Ovary (tissue), 7 donors: ENCODE measurements at regions not wholly inside any gene's neighbourhood (a gene's known extent, or its start where the extent isn't known, plus 50 kb on each side); places are given as distances from the start of the nearest gene placed in this dataset.

Experiments used
- DNase-seq, 5 donors: peaks; one replicate each; pipeline ENCODE4 v3.0.0-alpha.2; 2019 to 2020
- H3K27ac ChIP-seq, 2 donors: fragments of 200-600 bp; one replicate each; pipeline versions ENCODE4 v1.5.1 to v1.8.0; 2019 to 2022
- H3K27me3 ChIP-seq: fragments of 200-600 bp; one replicate; pipeline ENCODE4 v1.8.0; 2022
- H3K36me3 ChIP-seq: fragments of 200-600 bp; sonication (generic); one replicate; pipeline ENCODE4 v1.5.1; 2019
- H3K4me1 ChIP-seq: one replicate; pipeline ENCODE4 v1.8.1; 2013; ENCODE audit warnings: mild to moderate bottlenecking, moderate library complexity; ENCODE audit not compliant: insufficient read depth
- H3K4me3 ChIP-seq: fragments of 200-600 bp; sonication (generic); one replicate; pipeline ENCODE4 v1.5.1; 2017
- H3K9me3 ChIP-seq, 2 donors: fragments of 200-600 bp in 1 of 2; sonication (generic) in 1 of 2; one replicate each; pipeline versions ENCODE4 v1.5.1 to v1.8.1; 2013 to 2019; ENCODE audit warnings: mild to moderate bottlenecking in 1 of 2, moderate library complexity in 1 of 2
- EP300 ChIP-seq: sonication (generic); formaldehyde crosslinking; IDR thresholded peaks from one replicate; pipeline ENCODE4 v1.6.1; 2017; ENCODE audit warnings: antibody characterized with exemption
- POLR2A ChIP-seq: fragments of 450-650 bp; IDR thresholded peaks from one replicate; pipeline ENCODE4 v1.6.1; 2017; ENCODE audit warnings: antibody characterized with exemption, mild to moderate bottlenecking, moderate library complexity
- WGBS, 3 donors: extraction: QIAGEN DNeasy Blood & Tissue Kit in 1 of 3; methylation state at CpG; one replicate each; pipeline versions ENCODE4 v1.1.5 to v1.1.7; 2013 to 2017; 5-methylcytosine and 5-hydroxymethylcytosine counted together
- intact Hi-C, 4 donors: fragments of 100-400 bp; cut with DNase I; formaldehyde crosslinking; loops; one replicate each; pipeline versions ENCODE4 v1.11.0 to v1.15.1; 2022 to 2023
- TF ChIP-seq, protein P1 (sequence below), 3 donors: fragments of 450-650 bp in 2 of 3; fragments of 200-600 bp in 1 of 3; IDR thresholded peaks; one replicate each; pipeline versions ENCODE4 v1.5.1 to v1.8.0; 2016 to 2022; ENCODE audit warnings: antibody characterized with exemption in 3 of 3, mild to moderate bottlenecking in 1 of 3
- donor health status: DM: no; HTN: no; CAD: no; lungs with moderate emphysema.
- donor health status: DM: no; HTN: no; CAD: no.
- donor health status: Bipolar disorder and iron deficiency.
- donor health status: DM: no; HTN: no; CAD: no.
- donor health status: DM: yes; HTN: yes; CAD: no.

DNA sequence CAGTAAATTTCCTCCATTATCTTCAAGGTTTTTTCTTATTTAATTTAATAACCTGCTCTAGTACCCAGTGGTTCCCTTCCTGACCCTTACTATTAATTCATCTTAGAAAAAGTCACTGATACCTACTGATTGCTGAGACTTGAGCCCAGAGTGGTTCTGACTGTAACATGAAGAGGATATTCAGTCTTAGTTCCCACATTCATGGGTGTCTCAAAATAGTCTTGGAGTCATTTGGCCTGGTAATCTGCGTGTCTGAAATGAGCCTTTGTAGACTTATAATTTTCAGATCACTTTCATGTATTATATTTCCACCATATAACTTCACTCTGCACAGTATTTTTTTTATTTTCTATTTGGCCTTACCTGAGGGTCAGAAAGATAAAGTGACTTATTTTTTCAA is 732.0 kb upstream of the KIF2B start:
- intact Hi-C loops = no loop called here
- WGBS, 3 donors = 74 to 84% (median 82%) methylated on average over 1 of the region's 1 CpG
- Histone ChIP-seq H3K27ac (no peak overlapping the region), H3K36me3 (no peaks in the 10 kb centered on the region), H3K4me1 (no peaks in the 10 kb centered on the region), H3K9me3 (no peaks in the 10 kb centered on the region), H3K4me3 (no peak overlapping the region), H3K27me3 (no peaks in the 10 kb centered on the region)
- TF ChIP-seq POLR2A = no peak
- TF ChIP-seq, protein P1, sequence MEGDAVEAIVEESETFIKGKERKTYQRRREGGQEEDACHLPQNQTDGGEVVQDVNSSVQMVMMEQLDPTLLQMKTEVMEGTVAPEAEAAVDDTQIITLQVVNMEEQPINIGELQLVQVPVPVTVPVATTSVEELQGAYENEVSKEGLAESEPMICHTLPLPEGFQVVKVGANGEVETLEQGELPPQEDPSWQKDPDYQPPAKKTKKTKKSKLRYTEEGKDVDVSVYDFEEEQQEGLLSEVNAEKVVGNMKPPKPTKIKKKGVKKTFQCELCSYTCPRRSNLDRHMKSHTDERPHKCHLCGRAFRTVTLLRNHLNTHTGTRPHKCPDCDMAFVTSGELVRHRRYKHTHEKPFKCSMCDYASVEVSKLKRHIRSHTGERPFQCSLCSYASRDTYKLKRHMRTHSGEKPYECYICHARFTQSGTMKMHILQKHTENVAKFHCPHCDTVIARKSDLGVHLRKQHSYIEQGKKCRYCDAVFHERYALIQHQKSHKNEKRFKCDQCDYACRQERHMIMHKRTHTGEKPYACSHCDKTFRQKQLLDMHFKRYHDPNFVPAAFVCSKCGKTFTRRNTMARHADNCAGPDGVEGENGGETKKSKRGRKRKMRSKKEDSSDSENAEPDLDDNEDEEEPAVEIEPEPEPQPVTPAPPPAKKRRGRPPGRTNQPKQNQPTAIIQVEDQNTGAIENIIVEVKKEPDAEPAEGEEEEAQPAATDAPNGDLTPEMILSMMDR (IDR thresholded peaks at IDR 0.05) = no peak
- TF ChIP-seq EP300 = no peak
- DNase-seq = no peak

DNA sequence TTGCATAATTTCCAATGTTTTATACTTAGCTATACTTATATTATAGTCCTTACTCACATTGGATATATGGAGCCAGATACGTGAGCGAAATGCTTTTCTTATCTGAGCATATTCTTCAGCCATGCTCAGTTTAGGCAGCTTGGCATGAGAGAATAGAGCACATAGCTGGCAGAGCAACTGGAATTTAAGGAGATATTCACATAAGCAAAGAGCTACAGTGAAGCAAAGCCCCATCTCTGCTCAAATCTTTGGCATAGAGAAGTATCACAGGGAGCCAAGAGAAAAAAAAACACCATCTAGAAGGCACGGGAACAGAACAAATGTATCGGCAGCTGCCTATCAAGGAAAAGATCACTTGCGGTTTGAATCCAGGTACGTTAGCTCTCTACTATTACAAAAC is 734.2 kb upstream of the KIF2B start:
- 81 to 86% (median 85%) methylated on average over 6 of the region's 6 CpGs for WGBS, 3 donors
- Histone ChIP-seq H3K9me3 (no peaks in the 10 kb centered on the region), H3K36me3 (no peaks in the 10 kb centered on the region), H3K4me3 (no peak overlapping the region), H3K4me1 (no peaks in the 10 kb centered on the region), H3K27me3 (no peaks in the 10 kb centered on the region), H3K27ac (no peak overlapping the region)
- DNase-seq = no peak
- TF ChIP-seq EP300 (no peak), POLR2A (no peak)
- TF ChIP-seq, protein P1 (IDR thresholded peaks at IDR 0.05) = no peak
- intact Hi-C loops = no loop called here

DNA sequence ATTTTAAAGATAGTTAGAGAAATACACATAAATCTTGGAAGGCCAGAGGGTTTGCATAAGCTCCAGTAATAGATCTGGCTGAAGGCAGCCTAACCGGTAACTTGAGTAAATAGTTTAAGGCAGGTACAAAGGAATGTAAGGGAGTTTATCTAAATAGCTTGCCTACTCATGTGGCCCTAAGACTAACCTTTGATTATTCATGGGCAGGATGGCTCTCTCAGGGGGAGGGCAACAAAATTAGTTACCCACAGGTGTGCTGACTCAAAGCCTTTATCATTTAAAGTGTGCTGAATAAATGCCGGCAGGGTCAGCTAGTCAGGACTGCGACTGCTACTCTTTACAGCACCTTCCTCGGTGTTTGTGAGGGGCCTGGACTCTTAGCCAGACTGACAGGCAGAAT is 761.3 kb upstream of the KIF2B start:
- H3K9me3 ChIP-seq = no peaks in the 10 kb centered on the region
- 18 to 22% (median 22%) methylated on average over 4 of the region's 4 CpGs for WGBS, 3 donors
- no peak for DNase-seq
- H3K27me3 ChIP-seq = no peaks in the 10 kb centered on the region
- TF ChIP-seq POLR2A = no peak
- no peak for TF ChIP-seq EP300
- TF ChIP-seq, protein P1 (IDR thresholded peaks at IDR 0.05) = no peak
- H3K36me3 ChIP-seq = no peaks in the 10 kb centered on the region
- H3K27ac ChIP-seq = no peak overlapping the region
- no peak overlapping the region for H3K4me3 ChIP-seq
- intact Hi-C loops = no loop called here
- H3K4me1 ChIP-seq = no peaks in the 10 kb centered on the region

DNA sequence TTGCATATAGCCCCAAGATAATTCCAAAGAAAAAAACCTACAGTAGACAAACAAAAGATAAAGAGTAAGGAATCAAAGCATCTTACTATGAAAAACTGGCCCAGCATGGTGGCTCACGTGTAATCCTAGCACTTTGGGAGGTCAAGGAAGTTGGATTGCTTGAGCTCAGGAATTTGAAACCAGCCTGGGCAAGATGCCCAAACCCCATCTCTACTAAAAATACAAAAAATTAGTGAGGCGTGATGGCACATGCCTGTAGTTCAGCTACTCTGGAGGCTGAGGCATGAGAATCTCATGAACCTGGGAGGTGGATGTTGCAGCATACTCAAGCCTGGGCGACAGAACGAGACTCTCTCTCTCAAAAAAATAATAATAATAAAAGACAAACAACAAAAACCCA is 764.7 kb upstream of the KIF2B start:
- no peaks in the 10 kb centered on the region for H3K36me3 ChIP-seq
- no peak for TF ChIP-seq POLR2A
- TF ChIP-seq, protein P1 (IDR thresholded peaks at IDR 0.05) = no peak
- TF ChIP-seq EP300 = no peak
- H3K4me3 ChIP-seq = no peak overlapping the region
- DNase-seq = no peak
- no peak overlapping the region for H3K27ac ChIP-seq
- intact Hi-C loops = no loop called here
- no peaks in the 10 kb centered on the region for H3K4me1 ChIP-seq
- WGBS, 3 donors = 72 to 80% (median 72%) methylated on average over 4 of the region's 4 CpGs
- no peaks in the 10 kb centered on the region for H3K27me3 ChIP-seq
- no peaks in the 10 kb centered on the region for H3K9me3 ChIP-seq

DNA sequence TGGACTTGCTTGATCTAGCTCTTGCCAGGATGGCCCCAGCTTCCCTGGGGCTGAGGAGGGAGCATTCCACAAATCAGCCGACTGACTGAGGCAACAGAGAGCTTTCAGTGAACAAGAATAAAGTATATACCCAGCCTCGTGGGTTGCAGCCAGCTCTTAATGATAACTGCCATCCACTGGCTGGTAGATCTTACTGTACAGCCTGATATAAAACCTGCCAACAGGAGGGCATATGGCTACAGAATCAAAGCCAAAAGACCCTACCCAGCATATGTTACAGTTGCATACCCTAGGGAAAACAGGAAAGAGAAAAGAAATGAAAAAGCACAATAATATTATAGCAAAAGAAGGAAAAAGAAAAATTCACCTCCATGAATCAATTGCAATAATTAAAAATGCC is 775.9 kb upstream of the KIF2B start:
- Histone ChIP-seq H3K27me3 (no peaks in the 10 kb centered on the region), H3K4me1 (no peaks in the 10 kb centered on the region), H3K27ac (no peak overlapping the region), H3K36me3 (no peaks in the 10 kb centered on the region), H3K4me3 (no peak overlapping the region), H3K9me3 (no peaks in the 10 kb centered on the region)
- 62 to 76% (median 71%) methylated on average over 2 of the region's 2 CpGs for WGBS, 3 donors
- TF ChIP-seq EP300 (no peak), POLR2A (no peak)
- TF ChIP-seq, protein P1 (IDR thresholded peaks at IDR 0.05) = no peak
- no peak for DNase-seq
- intact Hi-C loops = no loop called here
